ENCODE measurements at regions not wholly inside any gene's neighbourhood (a gene's known extent, or its start where the extent isn't known, plus 50 kb on each side); places are given as distances from the start of the nearest gene placed in this dataset.

DNA sequence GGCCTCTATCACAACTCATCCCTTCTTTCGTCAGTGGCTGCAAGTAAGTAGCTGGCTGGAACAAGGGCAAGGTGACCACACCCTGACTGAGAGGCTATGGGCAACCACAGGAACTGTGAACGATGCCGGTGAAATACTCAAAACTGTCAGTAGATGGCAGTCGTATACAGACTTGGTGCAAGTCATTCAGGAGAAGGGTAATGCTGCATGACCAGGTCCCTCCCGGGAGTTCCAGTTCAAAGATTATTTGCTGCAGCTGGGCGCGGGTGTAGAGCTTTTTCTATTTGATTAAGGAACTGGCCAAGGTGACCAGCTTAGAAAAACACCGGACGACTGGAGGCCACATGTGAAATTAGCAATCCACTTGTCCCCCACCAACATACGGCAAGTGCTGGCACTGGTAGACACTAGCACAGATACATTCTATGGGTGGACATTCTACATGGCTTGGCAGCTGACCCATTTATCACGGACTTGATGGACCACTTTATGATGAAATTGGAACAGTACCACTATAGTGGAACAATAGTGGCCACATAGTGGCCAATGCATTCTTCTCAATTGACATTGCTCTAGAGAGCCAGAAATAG is 726.6 kb downstream of the TRAM1L1 start:
- H3K36me3 ChIP-seq: no peaks in the 10 kb centered on the region
- DNase-seq: no peak
- no peak overlapping the region for H3K27ac ChIP-seq
- TF ChIP-seq, protein P1, sequence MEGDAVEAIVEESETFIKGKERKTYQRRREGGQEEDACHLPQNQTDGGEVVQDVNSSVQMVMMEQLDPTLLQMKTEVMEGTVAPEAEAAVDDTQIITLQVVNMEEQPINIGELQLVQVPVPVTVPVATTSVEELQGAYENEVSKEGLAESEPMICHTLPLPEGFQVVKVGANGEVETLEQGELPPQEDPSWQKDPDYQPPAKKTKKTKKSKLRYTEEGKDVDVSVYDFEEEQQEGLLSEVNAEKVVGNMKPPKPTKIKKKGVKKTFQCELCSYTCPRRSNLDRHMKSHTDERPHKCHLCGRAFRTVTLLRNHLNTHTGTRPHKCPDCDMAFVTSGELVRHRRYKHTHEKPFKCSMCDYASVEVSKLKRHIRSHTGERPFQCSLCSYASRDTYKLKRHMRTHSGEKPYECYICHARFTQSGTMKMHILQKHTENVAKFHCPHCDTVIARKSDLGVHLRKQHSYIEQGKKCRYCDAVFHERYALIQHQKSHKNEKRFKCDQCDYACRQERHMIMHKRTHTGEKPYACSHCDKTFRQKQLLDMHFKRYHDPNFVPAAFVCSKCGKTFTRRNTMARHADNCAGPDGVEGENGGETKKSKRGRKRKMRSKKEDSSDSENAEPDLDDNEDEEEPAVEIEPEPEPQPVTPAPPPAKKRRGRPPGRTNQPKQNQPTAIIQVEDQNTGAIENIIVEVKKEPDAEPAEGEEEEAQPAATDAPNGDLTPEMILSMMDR (IDR thresholded peaks at IDR 0.05): peak in 3 of 4 experiments; percentile 20 to 43 (median 28)
- no peak for TF ChIP-seq POLR2A (IDR thresholded peaks at IDR 0.05)
- no peak for TF ChIP-seq POLR2AphosphoS5 (IDR thresholded peaks at IDR 0.05)
- TF ChIP-seq EP300 (IDR thresholded peaks at IDR 0.05): no peak
- no peaks in the 10 kb centered on the region for H3K4me1 ChIP-seq
- no peaks in the 10 kb centered on the region for H3K27me3 ChIP-seq
- no peak overlapping the region for H3K4me3 ChIP-seq
- intact Hi-C loops (cut with DNase I): loop anchor here (10.0 kb wide), 1 partner anchor 1866 kb away; no protein-coding TSS in a partner anchor
- H3K9me3 ChIP-seq: no peaks in the 10 kb centered on the region
- WGBS, 2 donors: 21 to 42% methylated on average over 11 of the region's 11 CpGs

DNA sequence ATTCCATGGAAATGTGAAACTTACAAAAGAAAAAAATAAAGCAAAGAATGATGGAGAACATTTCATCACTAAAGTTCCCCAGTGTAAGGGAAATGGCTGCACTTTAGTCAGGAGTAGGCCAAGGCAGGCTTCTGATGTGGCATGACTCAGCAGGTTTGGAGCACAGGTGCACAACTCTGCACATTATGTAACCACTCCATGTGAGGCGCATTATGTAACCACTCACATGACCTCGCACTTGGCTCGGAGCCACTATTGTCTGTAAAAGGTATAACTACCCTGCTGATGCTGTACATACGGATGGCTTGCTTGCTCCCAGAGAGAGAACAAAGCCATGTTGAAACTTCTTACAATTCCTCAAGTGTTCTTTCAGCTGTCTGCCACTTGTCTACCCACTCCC is 727.6 kb downstream of the TRAM1L1 start:
- Histone ChIP-seq H3K36me3 (no peaks in the 10 kb centered on the region), H3K27ac (no peak overlapping the region), H3K4me1 (no peaks in the 10 kb centered on the region), H3K27me3 (no peaks in the 10 kb centered on the region), H3K9me3 (no peaks in the 10 kb centered on the region), H3K4me3 (no peak overlapping the region)
- no peak for DNase-seq
- intact Hi-C loops (cut with DNase I): loop anchor here (10.0 kb wide), 1 partner anchor 1867 kb away; no protein-coding TSS in a partner anchor
- 70 to 87% methylated on average over 4 of the region's 4 CpGs for WGBS, 2 donors
- TF ChIP-seq EP300 (IDR thresholded peaks at IDR 0.05) (no peak), POLR2A (IDR thresholded peaks at IDR 0.05) (no peak), POLR2AphosphoS5 (IDR thresholded peaks at IDR 0.05) (no peak)
- TF ChIP-seq, protein P1 (IDR thresholded peaks at IDR 0.05): no peak

DNA sequence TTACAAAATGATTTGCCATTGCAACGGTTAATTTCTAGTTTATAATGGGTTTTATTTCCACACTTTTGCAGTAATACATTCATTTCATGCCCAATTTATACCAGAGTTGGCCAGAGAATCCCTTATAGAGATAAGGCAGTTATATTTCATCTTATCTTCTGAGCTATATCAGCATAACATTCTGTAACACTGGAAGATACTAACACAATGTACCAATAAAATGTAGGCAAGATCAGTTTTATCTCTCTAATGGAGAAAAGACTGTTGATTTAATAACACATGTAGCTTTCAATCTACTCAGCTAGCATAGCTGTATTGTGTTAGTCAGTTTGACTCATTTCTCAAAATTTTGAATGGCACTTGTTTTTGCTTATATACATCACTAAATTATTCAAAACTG is 738.6 kb downstream of the TRAM1L1 start:
- intact Hi-C loops (cut with DNase I): no loop called here
- Histone ChIP-seq H3K4me3 (no peak overlapping the region), H3K27ac (no peak overlapping the region), H3K9me3 (no peaks in the 10 kb centered on the region), H3K4me1 (no peaks in the 10 kb centered on the region), H3K36me3 (no peaks in the 10 kb centered on the region), H3K27me3 (no peaks in the 10 kb centered on the region)
- WGBS, 2 donors: 52 to 79% methylated on average over 1 of the region's 1 CpG
- TF ChIP-seq POLR2AphosphoS5 (IDR thresholded peaks at IDR 0.05) (no peak), EP300 (IDR thresholded peaks at IDR 0.05) (no peak), POLR2A (IDR thresholded peaks at IDR 0.05) (no peak)
- TF ChIP-seq, protein P1 (IDR thresholded peaks at IDR 0.05): no peak
- no peak for DNase-seq

DNA sequence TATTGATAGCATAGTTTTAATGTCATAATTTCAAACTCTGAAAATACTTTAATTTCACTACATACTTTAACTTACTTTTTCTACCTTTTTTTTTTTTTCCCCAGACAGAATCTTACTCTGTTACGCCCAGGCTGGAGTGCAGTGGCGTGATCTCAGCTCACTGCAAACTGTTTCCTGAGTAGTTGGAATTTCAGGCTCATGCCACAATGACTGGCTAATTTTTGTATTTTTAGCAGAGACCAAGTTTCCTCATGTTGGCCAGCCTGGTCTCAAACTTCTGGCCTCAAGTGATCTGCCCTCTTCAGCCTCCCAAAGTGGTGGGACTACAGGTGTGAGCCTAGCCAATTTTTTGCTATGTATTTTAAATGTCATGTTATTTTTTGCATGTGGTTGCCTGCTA is 741.6 kb downstream of the TRAM1L1 start:
- 69 to 82% methylated on average over 2 of the region's 2 CpGs for WGBS, 2 donors
- Histone ChIP-seq H3K4me1 (no peaks in the 10 kb centered on the region), H3K9me3 (no peaks in the 10 kb centered on the region), H3K27me3 (no peaks in the 10 kb centered on the region), H3K36me3 (no peaks in the 10 kb centered on the region), H3K27ac (no peak overlapping the region), H3K4me3 (no peak overlapping the region)
- no peak for TF ChIP-seq POLR2A (IDR thresholded peaks at IDR 0.05)
- no peak for TF ChIP-seq POLR2AphosphoS5 (IDR thresholded peaks at IDR 0.05)
- DNase-seq: no peak
- intact Hi-C loops (cut with DNase I): no loop called here

DNA sequence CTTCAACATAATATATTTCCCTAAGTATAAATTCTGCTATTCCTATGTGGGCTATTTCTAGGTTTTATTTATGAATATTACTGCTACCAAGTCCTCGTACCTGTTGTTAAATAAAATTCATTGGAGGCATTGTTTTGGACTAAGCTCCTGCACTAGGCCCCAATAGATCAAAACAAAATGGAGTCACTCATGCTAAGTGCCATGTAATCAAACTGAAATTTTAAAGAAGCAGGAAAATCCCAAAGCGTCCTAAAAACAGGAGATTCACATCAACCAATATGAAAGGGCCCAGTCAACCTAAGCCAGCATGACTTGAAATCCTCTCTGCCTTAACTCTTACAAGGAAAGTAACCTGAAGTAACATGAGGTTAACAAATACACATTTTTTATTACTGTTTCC is 743.2 kb downstream of the TRAM1L1 start:
- 83 to 84% methylated on average over 2 of the region's 2 CpGs for WGBS, 2 donors
- Histone ChIP-seq H3K36me3 (no peaks in the 10 kb centered on the region), H3K27me3 (no peaks in the 10 kb centered on the region), H3K9me3 (no peaks in the 10 kb centered on the region), H3K27ac (no peak overlapping the region), H3K4me3 (no peak overlapping the region), H3K4me1 (no peaks in the 10 kb centered on the region)
- no peak for DNase-seq
- no peak for TF ChIP-seq POLR2AphosphoS5 (IDR thresholded peaks at IDR 0.05)
- no peak for TF ChIP-seq EP300 (IDR thresholded peaks at IDR 0.05)
- TF ChIP-seq, protein P1 (IDR thresholded peaks at IDR 0.05): no peak
- TF ChIP-seq POLR2A (IDR thresholded peaks at IDR 0.05): no peak
- intact Hi-C loops (cut with DNase I): no loop called here

Data from sigmoid colon (tissue), 6 donors.